ENCODE measurements at regions not wholly inside any gene's neighbourhood (a gene's known extent, or its start where the extent isn't known, plus 50 kb on each side); places are given as distances from the start of the nearest gene placed in this dataset.

DNA sequence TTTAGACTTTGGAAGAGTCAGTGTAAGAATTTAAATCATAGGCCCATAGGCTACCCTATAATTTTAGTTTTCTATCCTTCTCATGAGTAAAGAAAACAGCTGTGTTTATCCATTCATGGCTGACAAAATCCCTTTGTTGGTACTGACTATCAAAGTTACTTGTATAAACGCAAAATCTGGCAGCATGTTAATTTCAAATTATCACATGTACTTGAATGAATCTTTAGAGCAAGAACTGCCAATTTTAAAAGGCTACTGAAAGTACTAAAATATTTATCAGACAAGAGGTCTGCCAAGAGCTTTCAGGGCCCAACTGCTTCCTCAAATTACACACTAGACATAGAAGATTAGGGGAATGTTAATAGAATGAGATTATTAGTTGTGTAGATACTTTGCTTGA is 66.6 kb downstream of the MYL12B start:
- H3K4me3 ChIP-seq (ENCODE audit: low read length) = no peak overlapping the region
- DNase-seq (ENCODE audit: low read depth) = no peak
- TF ChIP-seq, protein P1, sequence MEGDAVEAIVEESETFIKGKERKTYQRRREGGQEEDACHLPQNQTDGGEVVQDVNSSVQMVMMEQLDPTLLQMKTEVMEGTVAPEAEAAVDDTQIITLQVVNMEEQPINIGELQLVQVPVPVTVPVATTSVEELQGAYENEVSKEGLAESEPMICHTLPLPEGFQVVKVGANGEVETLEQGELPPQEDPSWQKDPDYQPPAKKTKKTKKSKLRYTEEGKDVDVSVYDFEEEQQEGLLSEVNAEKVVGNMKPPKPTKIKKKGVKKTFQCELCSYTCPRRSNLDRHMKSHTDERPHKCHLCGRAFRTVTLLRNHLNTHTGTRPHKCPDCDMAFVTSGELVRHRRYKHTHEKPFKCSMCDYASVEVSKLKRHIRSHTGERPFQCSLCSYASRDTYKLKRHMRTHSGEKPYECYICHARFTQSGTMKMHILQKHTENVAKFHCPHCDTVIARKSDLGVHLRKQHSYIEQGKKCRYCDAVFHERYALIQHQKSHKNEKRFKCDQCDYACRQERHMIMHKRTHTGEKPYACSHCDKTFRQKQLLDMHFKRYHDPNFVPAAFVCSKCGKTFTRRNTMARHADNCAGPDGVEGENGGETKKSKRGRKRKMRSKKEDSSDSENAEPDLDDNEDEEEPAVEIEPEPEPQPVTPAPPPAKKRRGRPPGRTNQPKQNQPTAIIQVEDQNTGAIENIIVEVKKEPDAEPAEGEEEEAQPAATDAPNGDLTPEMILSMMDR (conservative IDR thresholded peaks at IDR 0.05; ENCODE audit: low read length) = no peak

DNA sequence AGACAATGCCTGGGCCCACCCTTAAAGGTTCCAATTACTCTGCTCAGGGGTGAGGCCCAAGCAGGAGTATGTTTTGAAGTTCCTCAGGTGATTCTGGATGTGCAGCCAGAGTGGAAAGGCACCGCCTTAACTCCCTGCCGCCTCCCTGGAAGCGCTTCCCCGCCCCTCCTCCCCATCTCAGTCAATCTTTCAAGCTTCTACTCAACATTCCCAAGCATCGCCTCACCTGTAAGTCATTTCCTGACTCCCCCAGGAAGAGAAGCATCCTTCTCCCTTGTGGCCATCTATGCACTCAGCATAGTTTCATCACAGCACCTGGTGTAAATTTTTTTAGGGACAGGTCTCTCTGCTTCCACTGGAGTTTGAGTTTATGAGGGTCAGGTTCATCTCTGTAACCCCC is 67.5 kb downstream of the MYL12B start:
- no peak for DNase-seq (ENCODE audit: low read depth)
- TF ChIP-seq, protein P1 (conservative IDR thresholded peaks at IDR 0.05; ENCODE audit: low read length) = no peak
- H3K4me3 ChIP-seq (ENCODE audit: low read length) = no peak overlapping the region

GRCh38 chr18:3329872-3330271 is 67.9 kb downstream of the MYL12B start:
- DNase-seq (ENCODE audit: low read depth) = no peak
- TF ChIP-seq, protein P1 (conservative IDR thresholded peaks at IDR 0.05; ENCODE audit: low read length) = no peak
- no peak overlapping the region for H3K4me3 ChIP-seq (ENCODE audit: low read length)

DNA sequence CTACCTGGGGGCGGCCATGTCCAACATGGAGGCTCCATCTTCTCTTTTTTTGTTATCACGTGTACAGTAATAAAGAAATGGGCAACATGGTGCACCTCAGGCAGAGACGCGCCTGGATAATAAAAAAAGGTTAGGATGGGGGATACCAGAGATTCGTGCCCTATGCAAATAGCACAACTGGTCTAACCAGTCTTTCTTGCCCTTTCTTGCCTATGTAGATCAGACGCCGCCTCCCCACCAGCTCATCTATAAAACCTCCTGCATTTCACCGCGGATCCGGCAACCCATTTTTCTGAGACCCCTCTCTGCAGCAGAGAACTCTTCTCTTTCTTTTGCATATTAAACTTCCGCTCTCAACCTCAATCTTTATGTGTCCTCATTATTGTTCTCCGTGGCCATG is 68.7 kb downstream of the MYL12B start:
- H3K4me3 ChIP-seq (ENCODE audit: low read length) = no peak overlapping the region
- no peak for DNase-seq (ENCODE audit: low read depth)
- TF ChIP-seq, protein P1 (conservative IDR thresholded peaks at IDR 0.05; ENCODE audit: low read length) = no peak

DNA sequence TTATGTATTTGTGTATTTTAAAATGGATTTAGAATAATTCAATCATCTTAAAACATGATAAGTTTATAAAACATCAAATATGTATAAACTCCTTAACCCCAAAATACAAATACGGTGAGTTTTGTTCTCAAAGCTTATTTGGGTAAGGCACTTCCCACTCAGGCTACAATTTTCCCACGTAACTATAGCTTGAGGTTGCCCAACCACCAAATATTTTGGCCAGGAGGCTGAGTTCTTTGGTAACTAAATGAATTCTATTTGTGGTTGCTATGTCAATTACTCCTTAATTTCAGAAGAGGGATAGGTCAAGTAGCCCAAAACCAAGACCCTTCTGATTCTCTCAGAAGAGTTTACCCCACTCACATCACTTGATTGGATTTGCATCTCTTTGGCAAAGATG is 70.4 kb downstream of the MYL12B start:
- TF ChIP-seq, protein P1 (conservative IDR thresholded peaks at IDR 0.05; ENCODE audit: low read length) = no peak
- peak; percentile 62 for DNase-seq (ENCODE audit: low read depth)
- no peak overlapping the region for H3K4me3 ChIP-seq (ENCODE audit: low read length)

- TF ChIP-seq, protein P1 (conservative IDR thresholded peaks at IDR 0.05; ENCODE audit: low read length) = no peak
- DNase-seq (ENCODE audit: low read depth) = no peak
Measured at GRCh38 chr18:3333056-3333720, 71.3 kb downstream of the MYL12B start.

GRCh38 chr18:3333721-3334386 is 71.9 kb downstream of the MYL12B start:
- TF ChIP-seq, protein P1 (conservative IDR thresholded peaks at IDR 0.05; ENCODE audit: low read length) = no peak
- H3K4me3 ChIP-seq (ENCODE audit: low read length) = no peak overlapping the region
- no peak for DNase-seq (ENCODE audit: low read depth)

More at GRCh38 chr18:3333056-3333720, 71.3 kb downstream of the MYL12B start:
- no peak overlapping the region for H3K4me3 ChIP-seq (ENCODE audit: low read length)
